ENCODE measurements at regions not wholly inside any gene's neighbourhood (a gene's known extent, or its start where the extent isn't known, plus 50 kb on each side); places are given as distances from the start of the nearest gene placed in this dataset.
"Not testable (repeated sequence)": the region's sequence is repeated elsewhere in the genome, so short reads cannot be mapped to it uniquely, and the experiment has no call there.

GRCh38 chr11:105389952-105390351 lies 219.9 kb upstream of the GRIA4 start:
- Mint-ChIP-seq H3K9me3 (no peaks in the 10 kb centered on the region), H3K4me3 (no peak overlapping the region), H3K27me3 (no peaks in the 10 kb centered on the region), H3K27ac (no peak overlapping the region), H3K4me1 (no peaks in the 10 kb centered on the region), H3K36me3 (ENCODE audit: low read depth) (no peaks in the 10 kb centered on the region)
- ATAC-seq (replicated peaks): no peak

- Mint-ChIP-seq H3K27me3 (no peaks in the 10 kb centered on the region), H3K4me3 (no peak overlapping the region), H3K4me1 (no peaks in the 10 kb centered on the region), H3K36me3 (ENCODE audit: low read depth) (no peaks in the 10 kb centered on the region), H3K9me3 (no peaks in the 10 kb centered on the region), H3K27ac (no peak overlapping the region)
- ATAC-seq (replicated peaks): no peak
Measured at GRCh38 chr11:105388006-105388405, 221.9 kb upstream of the GRIA4 start.

GRCh38 chr11:105381941-105382340 lies 227.9 kb upstream of the GRIA4 start:
- H3K36me3 Mint-ChIP-seq (ENCODE audit: low read depth): no peaks in the 10 kb centered on the region
- H3K9me3 Mint-ChIP-seq: no peaks in the 10 kb centered on the region
- no peaks in the 10 kb centered on the region for H3K4me1 Mint-ChIP-seq
- no peak overlapping the region for H3K4me3 Mint-ChIP-seq
- H3K27ac Mint-ChIP-seq: no peak overlapping the region
- ATAC-seq (replicated peaks): no peak
- no peaks in the 10 kb centered on the region for H3K27me3 Mint-ChIP-seq

- H3K27me3 Mint-ChIP-seq: no peaks in the 10 kb centered on the region
- no peaks in the 10 kb centered on the region for H3K4me1 Mint-ChIP-seq
- no peak for ATAC-seq (replicated peaks)
- H3K9me3 Mint-ChIP-seq: peaks cover 10% of the 10 kb centered on the region
- H3K36me3 Mint-ChIP-seq (ENCODE audit: low read depth): no peaks in the 10 kb centered on the region
- no peak overlapping the region for H3K4me3 Mint-ChIP-seq
- no peak overlapping the region for H3K27ac Mint-ChIP-seq
Measured at GRCh38 chr11:105377870-105378269, 232.0 kb upstream of the GRIA4 start.

GRCh38 chr11:105372206-105372605 lies 232.6 kb upstream of the CARD18 start:
- Mint-ChIP-seq H3K27ac (no peak overlapping the region), H3K4me3 (no peak overlapping the region), H3K27me3 (no peaks in the 10 kb centered on the region), H3K36me3 (ENCODE audit: low read depth) (no peaks in the 10 kb centered on the region), H3K4me1 (no peaks in the 10 kb centered on the region), H3K9me3 (peaks cover 10% of the 10 kb centered on the region)
- ATAC-seq (replicated peaks): no peak

GRCh38 chr11:105371311-105371710 lies 231.7 kb upstream of the CARD18 start:
- H3K4me1 Mint-ChIP-seq: no peaks in the 10 kb centered on the region
- no peak overlapping the region for H3K27ac Mint-ChIP-seq
- no peak overlapping the region for H3K4me3 Mint-ChIP-seq
- peaks cover 6% of the 10 kb centered on the region for H3K9me3 Mint-ChIP-seq
- H3K36me3 Mint-ChIP-seq (ENCODE audit: low read depth): no peaks in the 10 kb centered on the region
- ATAC-seq (replicated peaks): no peak
- no peaks in the 10 kb centered on the region for H3K27me3 Mint-ChIP-seq

GRCh38 chr11:105368711-105369110 lies 229.1 kb upstream of the CARD18 start:
- ATAC-seq (replicated peaks): no peak
- no peaks in the 10 kb centered on the region for H3K9me3 Mint-ChIP-seq
- H3K4me1 Mint-ChIP-seq: no peaks in the 10 kb centered on the region
- no peak overlapping the region for H3K4me3 Mint-ChIP-seq
- H3K27me3 Mint-ChIP-seq: no peaks in the 10 kb centered on the region
- H3K27ac Mint-ChIP-seq: no peak overlapping the region
- no peaks in the 10 kb centered on the region for H3K36me3 Mint-ChIP-seq (ENCODE audit: low read depth)

- ATAC-seq (replicated peaks): no peak
- H3K27ac Mint-ChIP-seq: no peak overlapping the region
- no peaks in the 10 kb centered on the region for H3K9me3 Mint-ChIP-seq
- H3K36me3 Mint-ChIP-seq (ENCODE audit: low read depth): no peaks in the 10 kb centered on the region
- no peaks in the 10 kb centered on the region for H3K4me1 Mint-ChIP-seq
- no peak overlapping the region for H3K4me3 Mint-ChIP-seq
- no peaks in the 10 kb centered on the region for H3K27me3 Mint-ChIP-seq
Measured at GRCh38 chr11:105367129-105367528, 227.6 kb upstream of the CARD18 start.

GRCh38 chr11:105361651-105362050 lies 222.1 kb upstream of the CARD18 start:
- Mint-ChIP-seq H3K4me3 (no peak overlapping the region), H3K9me3 (no peaks in the 10 kb centered on the region), H3K27ac (no peak overlapping the region), H3K27me3 (peaks cover 7% of the 10 kb centered on the region), H3K4me1 (no peaks in the 10 kb centered on the region), H3K36me3 (ENCODE audit: low read depth) (no peaks in the 10 kb centered on the region)
- no peak for ATAC-seq (replicated peaks)

- Mint-ChIP-seq H3K9me3 (no peaks in the 10 kb centered on the region), H3K4me1 (no peaks in the 10 kb centered on the region), H3K36me3 (ENCODE audit: low read depth) (no peaks in the 10 kb centered on the region), H3K27me3 (peaks cover 7% of the 10 kb centered on the region), H3K4me3 (no peak overlapping the region), H3K27ac (no peak overlapping the region)
- no peak for ATAC-seq (replicated peaks)
Measured at GRCh38 chr11:105357764-105358163, 218.2 kb upstream of the CARD18 start.

- Mint-ChIP-seq H3K9me3 (no peaks in the 10 kb centered on the region), H3K27me3 (peaks cover 7% of the 10 kb centered on the region), H3K4me3 (no peak overlapping the region), H3K36me3 (ENCODE audit: low read depth) (no peaks in the 10 kb centered on the region), H3K27ac (no peak overlapping the region), H3K4me1 (no peaks in the 10 kb centered on the region)
- no peak for ATAC-seq (replicated peaks)
Measured at GRCh38 chr11:105357146-105357545, 217.6 kb upstream of the CARD18 start.

GRCh38 chr11:105349867-105350266 lies 210.3 kb upstream of the CARD18 start:
- H3K27me3 Mint-ChIP-seq; H3K36me3 Mint-ChIP-seq (ENCODE audit: low read depth); H3K4me1 Mint-ChIP-seq; ATAC-seq (replicated peaks); H3K4me3 Mint-ChIP-seq; H3K27ac Mint-ChIP-seq; H3K9me3 Mint-ChIP-seq: not testable (repeated sequence)

- Mint-ChIP-seq H3K4me3 (no peak overlapping the region), H3K9me3 (no peaks in the 10 kb centered on the region), H3K27me3 (no peaks in the 10 kb centered on the region), H3K36me3 (ENCODE audit: low read depth) (no peaks in the 10 kb centered on the region), H3K27ac (no peak overlapping the region), H3K4me1 (no peaks in the 10 kb centered on the region)
- no peak for ATAC-seq (replicated peaks)
Measured at GRCh38 chr11:105344938-105345337, 205.4 kb upstream of the CARD18 start.

GRCh38 chr11:105334025-105334714 lies 194.6 kb upstream of the CARD18 start:
- Mint-ChIP-seq H3K4me1 (no peaks in the 10 kb centered on the region), H3K27ac (no peak overlapping the region), H3K9me3 (peaks cover 20% of the 10 kb centered on the region), H3K27me3 (peaks cover 4% of the 10 kb centered on the region), H3K4me3 (no peak overlapping the region), H3K36me3 (ENCODE audit: low read depth) (no peaks in the 10 kb centered on the region)
- ATAC-seq (replicated peaks): no peak

- Mint-ChIP-seq H3K27me3 (peaks cover 4% of the 10 kb centered on the region), H3K27ac (no peak overlapping the region), H3K36me3 (ENCODE audit: low read depth) (no peaks in the 10 kb centered on the region), H3K4me3 (no peak overlapping the region), H3K4me1 (no peaks in the 10 kb centered on the region), H3K9me3 (peaks cover 20% of the 10 kb centered on the region)
- no peak for ATAC-seq (replicated peaks)
Measured at GRCh38 chr11:105333153-105333552, 193.6 kb upstream of the CARD18 start.

GRCh38 chr11:105332171-105332570 lies 192.6 kb upstream of the CARD18 start:
- ATAC-seq (replicated peaks): no peak
- H3K9me3 Mint-ChIP-seq: peaks cover 20% of the 10 kb centered on the region
- H3K27ac Mint-ChIP-seq: no peak overlapping the region
- H3K36me3 Mint-ChIP-seq (ENCODE audit: low read depth): no peaks in the 10 kb centered on the region
- no peak overlapping the region for H3K4me3 Mint-ChIP-seq
- no peaks in the 10 kb centered on the region for H3K4me1 Mint-ChIP-seq
- peaks cover 4% of the 10 kb centered on the region for H3K27me3 Mint-ChIP-seq
